IMR-90 (cell line): ENCODE measurements at regions not wholly inside any gene's neighbourhood (a gene's known extent, or its start where the extent isn't known, plus 50 kb on each side); places are given as distances from the start of the nearest gene placed in this dataset.

Source experiments
- ATAC-seq: fragments of 200-7000 bp; cut with Tn5 transposase; 2 replicates; pipeline ENCODE4 v1.9.1; 2020; ENCODE audit warnings: low read depth, mild to moderate bottlenecking, moderate library complexity
- BruUV-seq: library from RNA; stranded (reverse); fragments of 400-500 nt; replicated peaks from 2 replicates; lab custom pipeline; 2021; lab: Mats Ljungman, UMichigan
- CTCF ChIA-PET: fragments of 300-600 bp; formaldehyde crosslinking; extraction: SDS; loops from one replicate; lab custom pipeline; 2021; ENCODE audit warnings: antibody characterized with exemption; lab: Yijun Ruan, JAX
- POLR2A ChIA-PET: fragments of 300-600 bp; sonication (Branson Sonifier 250); formaldehyde crosslinking; loops from one replicate; lab custom pipeline; 2022; ENCODE audit warnings: antibody characterized with exemption; ENCODE audit not compliant: unreplicated experiment; lab: Charles Lee
- DNase-seq: peaks from one replicate; pipeline ENCODE4 v3.0.0; 2013
- H2AFZ ChIP-seq: replicated peaks from 2 replicates; pipeline ENCODE3; 2013; ENCODE audit warnings: low read length, mild to moderate bottlenecking; ENCODE audit not compliant: poor library complexity
- H2AK5ac ChIP-seq: 2 replicates; pipeline ENCODE4 v1.6.1; 2013; ENCODE audit warnings: low read depth, low read length, inconsistent platforms
- H2AK9ac ChIP-seq: replicated peaks from 2 replicates; pipeline ENCODE3; 2013; ENCODE audit warnings: mild to moderate bottlenecking, low read depth, low read length, moderate library complexity; ENCODE audit not compliant: poor library complexity
- H2BK120ac ChIP-seq: 2 replicates; pipeline ENCODE4 v1.6.1; 2013; ENCODE audit warnings: low read depth, low read length, inconsistent platforms
- H2BK15ac ChIP-seq: 3 replicates; pipeline ENCODE4 v1.6.1; 2013; ENCODE audit warnings: low read depth, low read length, inconsistent platforms
- H2BK20ac ChIP-seq: 2 replicates; pipeline ENCODE4 v1.6.1; 2013; ENCODE audit warnings: low read depth, mild to moderate bottlenecking, inconsistent platforms, low read length, moderate library complexity
- H2BK5ac ChIP-seq: 2 replicates; pipeline ENCODE4 v1.6.1; 2013; ENCODE audit warnings: mild to moderate bottlenecking, low read depth, low read length, inconsistent platforms; ENCODE audit not compliant: poor library complexity, severe bottlenecking
- H3K14ac ChIP-seq: replicated peaks from 2 replicates; pipeline ENCODE4 v1.6.1; 2013; ENCODE audit warnings: low read depth, low read length, inconsistent platforms
- H3K18ac ChIP-seq: 2 replicates; pipeline ENCODE4 v1.6.1; 2013; ENCODE audit warnings: low read depth, low read length, control low read depth
- H3K23ac ChIP-seq: 2 replicates; pipeline ENCODE4 v1.6.1; 2013; ENCODE audit warnings: low read depth, low read length, inconsistent platforms
- H3K27ac ChIP-seq: 2 replicates; pipeline ENCODE4 v1.5.1; 2013; ENCODE audit warnings: mild to moderate bottlenecking, control low read depth, low read length; ENCODE audit not compliant: insufficient read depth
- H3K27me3 ChIP-seq: 2 replicates; pipeline ENCODE4 v1.6.1; 2013; ENCODE audit warnings: low read length; ENCODE audit not compliant: control insufficient read depth, insufficient read depth
- H3K36me3 ChIP-seq: 2 replicates; pipeline ENCODE4 v1.6.1; 2013; ENCODE audit warnings: low read length, mixed read lengths; ENCODE audit not compliant: control insufficient read depth, insufficient read depth
- H3K4ac ChIP-seq: 2 replicates; pipeline ENCODE4 v1.6.1; 2013; ENCODE audit warnings: low read depth, low read length, inconsistent platforms
- H3K4me1 ChIP-seq: 2 replicates; pipeline ENCODE4 v1.6.1; 2013; ENCODE audit warnings: low read length, mixed read lengths; ENCODE audit not compliant: control insufficient read depth, insufficient read depth
- H3K4me2 ChIP-seq: 2 replicates; pipeline ENCODE4 v1.6.1; 2013; ENCODE audit warnings: low read depth, mild to moderate bottlenecking, control low read depth, low read length, moderate library complexity
- H3K4me3 ChIP-seq: 2 replicates; pipeline ENCODE4 v1.5.1; 2013; ENCODE audit warnings: low read depth, mild to moderate bottlenecking, control low read depth, low read length, moderate library complexity; ENCODE audit not compliant: insufficient read depth
- H3K56ac ChIP-seq: 2 replicates; pipeline ENCODE4 v1.6.1; 2013; ENCODE audit warnings: low read length, inconsistent platforms; ENCODE audit not compliant: insufficient read depth; ENCODE audit errors: extremely low read depth
- H3K79me1 ChIP-seq, 2 experiments: 2 replicates each; pipeline ENCODE4 v1.6.1; 2013; ENCODE audit warnings: low read length in 2 of 2, inconsistent platforms in 1 of 2, low read depth in 1 of 2
- H3K9ac ChIP-seq: 2 replicates; pipeline ENCODE4 v1.6.1; 2013; ENCODE audit warnings: low read depth, low read length, control low read depth
- H3K9me1 ChIP-seq: 2 replicates; pipeline ENCODE4 v1.6.1; 2013; ENCODE audit warnings: low read length, inconsistent platforms; ENCODE audit not compliant: insufficient read depth
- H3K9me3 ChIP-seq: 2 replicates; pipeline ENCODE4 v1.6.1; 2013; ENCODE audit warnings: low read length; ENCODE audit not compliant: control insufficient read depth, insufficient read depth
- H4K20me1 ChIP-seq: 2 replicates; pipeline ENCODE4 v1.6.1; 2013; ENCODE audit warnings: low read length, inconsistent platforms; ENCODE audit not compliant: insufficient read depth
- H4K5ac ChIP-seq: 2 replicates; pipeline ENCODE4 v1.6.1; 2013; ENCODE audit warnings: mild to moderate bottlenecking, low read depth, low read length, control low read depth
- H4K8ac ChIP-seq, 2 experiments: 2 replicates each; pipeline ENCODE4 v1.6.1; 2013; ENCODE audit warnings: low read depth in 2 of 2, low read length in 2 of 2, control low read depth in 1 of 2, inconsistent platforms in 1 of 2
- H4K91ac ChIP-seq: 2 replicates; pipeline ENCODE4 v1.6.1; 2013; ENCODE audit warnings: low read depth, low read length, inconsistent platforms; ENCODE audit not compliant: insufficient read depth
- BHLHE40 ChIP-seq: fragments of 150-350 bp; IDR thresholded peaks from 2 replicates; pipeline ENCODE4 v1.6.1; 2016; ENCODE audit warnings: mild to moderate bottlenecking, low read depth, low read length
- CEBPB ChIP-seq: IDR thresholded peaks from 2 replicates; pipeline ENCODE4 v1.6.1; 2012; ENCODE audit warnings: low read depth, low read length, improper control_type of control experiment
- CHD1 ChIP-seq: IDR thresholded peaks from 2 replicates; pipeline ENCODE4 v1.6.1; 2012; ENCODE audit warnings: low read depth, low read length, improper control_type of control experiment
- CTCF ChIP-seq: conservative IDR thresholded peaks from 2 replicates; pipeline ENCODE4 v1.5.1; 2012; ENCODE audit warnings: mild to moderate bottlenecking, low read depth, low read length, improper control_type of control experiment
- ELK1 ChIP-seq: fragments of 150-350 bp; IDR thresholded peaks from 2 replicates; pipeline ENCODE4 v1.6.1; 2016; ENCODE audit warnings: low read depth, mild to moderate bottlenecking, low read length, moderate library complexity, borderline replicate concordance
- FOS ChIP-seq: fragments of 150-350 bp; IDR thresholded peaks from 2 replicates; pipeline ENCODE4 v1.6.1; 2016; ENCODE audit warnings: low read depth, low read length
- MAFK ChIP-seq: IDR thresholded peaks from 2 replicates; pipeline ENCODE4 v1.6.1; 2012; ENCODE audit warnings: low read depth, low read length, improper control_type of control experiment
- MAZ ChIP-seq: IDR thresholded peaks from 2 replicates; pipeline ENCODE4 v1.6.1; 2012; ENCODE audit warnings: low read depth, mild to moderate bottlenecking, low read length, improper control_type of control experiment, moderate library complexity, borderline replicate concordance
- MXI1 ChIP-seq: IDR thresholded peaks from 2 replicates; pipeline ENCODE4 v1.6.1; 2012; ENCODE audit warnings: low read depth, mild to moderate bottlenecking, low read length, moderate library complexity, borderline replicate concordance
- NFE2L2 ChIP-seq: fragments of 150-350 bp; IDR thresholded peaks from 2 replicates; pipeline ENCODE4 v1.6.1; 2016; ENCODE audit warnings: low read depth, mild to moderate bottlenecking, low read length
- POLR2A ChIP-seq: IDR thresholded peaks from 2 replicates; pipeline ENCODE4 v1.6.1; 2012; ENCODE audit warnings: mild to moderate bottlenecking, low read depth, low read length
- RAD21 ChIP-seq: IDR thresholded peaks from 2 replicates; pipeline ENCODE4 v1.6.1; 2012; ENCODE audit warnings: low read length, improper control_type of control experiment
- RCOR1 ChIP-seq: IDR thresholded peaks from 2 replicates; pipeline ENCODE4 v1.6.1; 2012; ENCODE audit warnings: mild to moderate bottlenecking, low read length, improper control_type of control experiment; ENCODE audit not compliant: insufficient replicate concordance
- RFX5 ChIP-seq: IDR thresholded peaks from 2 replicates; pipeline ENCODE4 v1.8.0; 2012; ENCODE audit warnings: low read depth, mild to moderate bottlenecking, low read length, moderate library complexity
- SMC3 ChIP-seq: fragments of 150-350 bp; IDR thresholded peaks from 2 replicates; pipeline ENCODE4 v1.6.1; 2016; ENCODE audit warnings: low read depth, mild to moderate bottlenecking, antibody characterized with exemption, low read length, moderate library complexity
- USF2 ChIP-seq: fragments of 150-350 bp; IDR thresholded peaks from 2 replicates; pipeline ENCODE4 v1.6.1; 2017; ENCODE audit warnings: mild to moderate bottlenecking, antibody characterized with exemption, low read length, low read depth
- WGBS, 2 experiments: methylation state at CpG; one replicate each; pipeline versions ENCODE4 v1.1.5 to v1.1.7; 2013; ENCODE audit warnings: missing lambda C conversion rate in 2 of 2; ENCODE audit not compliant: insufficient read length in 1 of 2; ENCODE audit errors: extremely low coverage in 2 of 2; 5-methylcytosine and 5-hydroxymethylcytosine counted together
- dilution Hi-C: fragments of 300-500 bp; cut with HindIII; formaldehyde crosslinking; loops from one replicate; pipeline ENCODE4 v1.14.3; 2018; ENCODE audit warnings: low sequenced_read_pairs; ENCODE audit not compliant: unreplicated experiment
- in situ Hi-C: fragments of 300-500 bp; cut with MboI; formaldehyde crosslinking; loops from 3 replicates; pipeline ENCODE4 v1.14.3; 2019; ENCODE audit warnings: low sequenced_read_pairs, inconsistent platforms, mixed read lengths
- intact Hi-C: fragments of 100-400 bp; cut with micrococcal nuclease; formaldehyde crosslinking; loops from 2 replicates; pipeline ENCODE4 v1.10.0; 2022

GRCh38 chr13:78540058-78540457 lies 63.3 kb downstream of the POU4F1 start:
- no peak overlapping the region for H4K91ac ChIP-seq
- no CpG with 5 or more reads among the region's 2 CpGs for WGBS, 2 experiments
- H2AK9ac ChIP-seq: no peak overlapping the region
- no peak overlapping the region for H3K4me3 ChIP-seq
- H3K79me1 ChIP-seq: no peaks in the 10 kb centered on the region
- H3K4ac ChIP-seq: no peak overlapping the region
- BruUV-seq: no TSS peak
- in situ Hi-C loops: no loop called here
- H3K9ac ChIP-seq: no peak overlapping the region
- no peak overlapping the region for H2AK5ac ChIP-seq
- H3K14ac ChIP-seq: no peak overlapping the region
- H3K18ac ChIP-seq: no peak overlapping the region
- H3K9me3 ChIP-seq: no peaks in the 10 kb centered on the region
- H4K8ac ChIP-seq: no peak overlapping the region
- H3K23ac ChIP-seq: no peak overlapping the region
- ATAC-seq (no peak), DNase-seq (no peak)
- no peak overlapping the region for H4K5ac ChIP-seq
- H4K20me1 ChIP-seq: no peaks in the 10 kb centered on the region
- no peaks in the 10 kb centered on the region for H3K9me1 ChIP-seq
- H3K4me1 ChIP-seq: no peaks in the 10 kb centered on the region
- dilution Hi-C loops: no loop called here
- ChIA-PET CTCF (no interaction called here), POLR2A (no interaction called here)
- no peaks in the 10 kb centered on the region for H3K36me3 ChIP-seq
- TF ChIP-seq RFX5: no peak
- TF ChIP-seq FOS: no peak
- TF ChIP-seq CEBPB: no peak
- TF ChIP-seq SMC3: no peak
- no peak for TF ChIP-seq RCOR1
- TF ChIP-seq USF2: no peak
- no peak for TF ChIP-seq ELK1
- no peak for TF ChIP-seq CTCF
- TF ChIP-seq NFE2L2: no peak
- TF ChIP-seq MAFK: no peak
- no peak for TF ChIP-seq BHLHE40
- no peak for TF ChIP-seq RAD21
- no peak for TF ChIP-seq MAZ
- TF ChIP-seq MXI1: no peak
- TF ChIP-seq POLR2A: no peak
- no peak for TF ChIP-seq CHD1
- H2BK15ac ChIP-seq: no peak overlapping the region
- H3K56ac ChIP-seq: no peak overlapping the region
- no peak overlapping the region for H3K4me2 ChIP-seq
- H2AFZ ChIP-seq: no peak overlapping the region
- no peak overlapping the region for H3K27ac ChIP-seq
- intact Hi-C loops: no loop called here
- H2BK20ac ChIP-seq: no peak overlapping the region
- no peaks in the 10 kb centered on the region for H3K27me3 ChIP-seq
- no peak overlapping the region for H2BK5ac ChIP-seq
- no peak overlapping the region for H2BK120ac ChIP-seq
